Heart right ventricle (tissue), 16 donors: ENCODE measurements at regions not wholly inside any gene's neighbourhood (a gene's known extent, or its start where the extent isn't known, plus 50 kb on each side); places are given as distances from the start of the nearest gene placed in this dataset.

ENCODE experiments used
- ATAC-seq, 8 donors: fragments of 200-7000 bp; cut with Tn5 transposase; one replicate each; pipeline ENCODE4 v1.9.1; 2020; ENCODE audit warnings: mild to moderate bottlenecking in 8 of 8, moderate library complexity in 8 of 8, moderate number of reproducible peaks in 1 of 8
- DNase-seq, 2 donors: peaks; one replicate each; pipeline ENCODE4 v3.0.0-alpha.2; 2020
- H3K27ac ChIP-seq, 10 donors: fragments of 200-600 bp; sonication (generic) in 2 of 10; one replicate each; pipeline versions ENCODE4 v1.5.0 to v1.8.0; 2020 to 2022; ENCODE audit warnings: mild to moderate bottlenecking in 3 of 10
- H3K27me3 ChIP-seq, 7 donors: fragments of 200-600 bp; one replicate each; pipeline ENCODE4 v1.8.0; 2021 to 2022; ENCODE audit warnings: mild to moderate bottlenecking in 2 of 7
- H3K36me3 ChIP-seq, 9 donors: fragments of 200-600 bp; sonication (generic) in 1 of 9; one replicate each; pipeline versions ENCODE4 v1.5.0 to v1.8.0; 2020 to 2022; ENCODE audit warnings: mild to moderate bottlenecking in 2 of 9
- H3K4me1 ChIP-seq, 9 donors: fragments of 200-600 bp; sonication (generic) in 1 of 9; one replicate each; pipeline versions ENCODE4 v1.5.0 to v1.8.0; 2020 to 2022; ENCODE audit warnings: mild to moderate bottlenecking in 4 of 9
- H3K4me3 ChIP-seq, 10 donors: fragments of 200-600 bp; sonication (generic) in 2 of 10; one replicate each; pipeline versions ENCODE4 v1.5.0 to v1.8.0; 2020 to 2022; ENCODE audit warnings: mild to moderate bottlenecking in 7 of 10, moderate library complexity in 2 of 10
- H3K9me3 ChIP-seq, 11 donors: fragments of 200-600 bp in 10 of 11; sonication (generic) in 2 of 11; one replicate each; pipeline versions ENCODE4 v1.5.0 to v1.8.0; 2013 to 2022; ENCODE audit warnings: mild to moderate bottlenecking in 2 of 11, control low read depth in 1 of 11, moderate library complexity in 1 of 11
- WGBS, 2 donors: extraction: QIAGEN DNeasy Blood & Tissue Kit; methylation state at CpG; one replicate each; pipeline ENCODE4 v1.1.7; 2013; ENCODE audit warnings: inconsistent platforms in 1 of 2; 5-methylcytosine and 5-hydroxymethylcytosine counted together
- intact Hi-C, 10 donors: fragments of 100-400 bp; cut with DNase I; formaldehyde crosslinking; loops; one replicate each; pipeline versions ENCODE4 v1.11.1 to v1.14.2; 2022
- TF ChIP-seq, protein P1 (sequence below), 9 donors: fragments of 200-600 bp; sonication (generic) in 2 of 9; IDR thresholded peaks; one replicate each; pipeline versions ENCODE4 v1.5.0 to v1.8.0; 2021 to 2022; ENCODE audit warnings: antibody characterized with exemption in 9 of 9, mild to moderate bottlenecking in 5 of 9, moderate library complexity in 1 of 9
- donor health status: Arrhythmogenic right ventricular cardiomyopathy.
- donor health status: ischemic (EF 13 %, LVEDD 7.1; RV severe dilation, severe dysfunction).
- donor health status: healthy with polysubstance abuse.
- donor health status: DM: no; HTN: yes; CAD: no.
- donor health status: DM: no; HTN: no; CAD: no.
- donor health status: ischemic (EF 25% LVEDD 6.9; RV normal size, moderate dysfunction).
- donor health status: ischemic (EF 25% LVEDD 5.7; RV mildly dilated, moderate dysfunction).
- donor health status: healthy.
- donor health status: DM: yes; HTN: yes; CAD: no.
- donor health status: Ischemic cardiomyopathy.
- donor health status: ischemic (EF 35%, LVEDD 5.7; RV mildly dilated, moderate dysfunction).
- donor health status: nonischemic (EF 11% LVEDD 7.7; RV severe dilation, severe dysfunction).
- donor health status: DM: yes; HTN: yes; CAD: no.
- donor health status: PGD.
- donor health status: ischemic (EF 29% LVEDD 5.4; RV normal size, mild dysfunction).
- donor health status: nonischemic (EF 23%, LVEDD 6.1; RV moderate dilation, normal function).

DNA sequence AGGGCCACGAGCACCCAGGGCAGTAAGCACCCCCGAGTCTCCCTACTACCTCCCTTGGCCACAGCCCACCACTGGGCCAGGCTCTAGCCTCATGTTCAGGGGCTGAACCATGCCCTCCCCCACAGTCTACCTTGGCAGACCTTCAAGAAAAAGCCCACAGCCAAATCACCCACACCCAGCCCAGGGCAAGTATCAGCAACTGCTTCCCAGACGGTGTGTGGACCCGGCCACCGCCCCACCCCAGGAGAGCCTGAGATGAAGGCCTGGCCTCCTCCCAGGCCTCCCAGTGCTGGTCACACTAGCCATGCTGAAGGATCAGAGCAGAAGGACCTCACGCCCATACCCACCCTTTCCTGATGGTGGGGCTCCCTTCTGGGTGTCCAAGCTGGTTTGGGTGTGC lies 92.0 kb upstream of the LINGO1 start:
- Histone ChIP-seq H3K4me3 (no peak overlapping the region), H3K9me3 (no peaks in the 10 kb centered on the region), H3K27ac (no peak overlapping the region), H3K4me1 (peaks cover 0 to 5% (median 0%) of the 10 kb centered on the region in 9 donors), H3K36me3 (no peaks in the 10 kb centered on the region), H3K27me3 (peaks cover 0 to 35% (median 5%) of the 10 kb centered on the region in 7 donors)
- intact Hi-C loops: no loop called here
- DNase-seq: no peak
- 80 to 81% methylated on average over 6 of the region's 6 CpGs for WGBS, 2 donors
- ATAC-seq: no peak
- TF ChIP-seq, protein P1, sequence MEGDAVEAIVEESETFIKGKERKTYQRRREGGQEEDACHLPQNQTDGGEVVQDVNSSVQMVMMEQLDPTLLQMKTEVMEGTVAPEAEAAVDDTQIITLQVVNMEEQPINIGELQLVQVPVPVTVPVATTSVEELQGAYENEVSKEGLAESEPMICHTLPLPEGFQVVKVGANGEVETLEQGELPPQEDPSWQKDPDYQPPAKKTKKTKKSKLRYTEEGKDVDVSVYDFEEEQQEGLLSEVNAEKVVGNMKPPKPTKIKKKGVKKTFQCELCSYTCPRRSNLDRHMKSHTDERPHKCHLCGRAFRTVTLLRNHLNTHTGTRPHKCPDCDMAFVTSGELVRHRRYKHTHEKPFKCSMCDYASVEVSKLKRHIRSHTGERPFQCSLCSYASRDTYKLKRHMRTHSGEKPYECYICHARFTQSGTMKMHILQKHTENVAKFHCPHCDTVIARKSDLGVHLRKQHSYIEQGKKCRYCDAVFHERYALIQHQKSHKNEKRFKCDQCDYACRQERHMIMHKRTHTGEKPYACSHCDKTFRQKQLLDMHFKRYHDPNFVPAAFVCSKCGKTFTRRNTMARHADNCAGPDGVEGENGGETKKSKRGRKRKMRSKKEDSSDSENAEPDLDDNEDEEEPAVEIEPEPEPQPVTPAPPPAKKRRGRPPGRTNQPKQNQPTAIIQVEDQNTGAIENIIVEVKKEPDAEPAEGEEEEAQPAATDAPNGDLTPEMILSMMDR (IDR thresholded peaks at IDR 0.05): no peak

DNA sequence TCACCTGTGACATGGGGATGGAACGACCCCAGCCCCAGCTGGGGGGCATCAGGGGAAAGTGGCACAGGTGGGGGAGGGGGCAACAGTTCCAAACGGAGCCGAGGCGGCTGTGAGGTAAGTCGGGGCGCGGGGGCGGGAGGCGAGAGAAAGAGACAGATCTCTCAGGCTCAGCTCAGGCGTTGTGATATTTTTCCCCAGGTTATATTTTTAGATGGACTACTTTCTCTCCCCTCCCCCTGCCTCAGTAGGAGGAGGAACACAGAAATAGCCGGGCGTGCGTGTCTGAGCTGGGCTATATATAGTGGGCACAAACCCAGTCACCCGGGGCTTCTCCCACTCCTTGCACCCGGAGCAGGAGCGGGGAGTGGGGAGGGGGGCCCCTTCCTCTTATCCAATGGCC lies 91.0 kb upstream of the LINGO1 start:
- DNase-seq (peak in 1 of 2 donors; percentile 7), ATAC-seq (peak in 5 of 8 donors; percentile 13 to 61 (median 46))
- Histone ChIP-seq H3K27ac (no peak overlapping the region), H3K4me3 (no peak overlapping the region), H3K27me3 (peaks cover 0 to 29% (median 0%) of the 10 kb centered on the region in 7 donors), H3K4me1 (peaks cover 0 to 5% (median 0%) of the 10 kb centered on the region in 9 donors), H3K9me3 (no peaks in the 10 kb centered on the region), H3K36me3 (no peaks in the 10 kb centered on the region)
- WGBS, 2 donors: 45 to 64% methylated on average over 16 of the region's 16 CpGs
- intact Hi-C loops: no loop called here
- TF ChIP-seq, protein P1 (IDR thresholded peaks at IDR 0.05): no peak

DNA sequence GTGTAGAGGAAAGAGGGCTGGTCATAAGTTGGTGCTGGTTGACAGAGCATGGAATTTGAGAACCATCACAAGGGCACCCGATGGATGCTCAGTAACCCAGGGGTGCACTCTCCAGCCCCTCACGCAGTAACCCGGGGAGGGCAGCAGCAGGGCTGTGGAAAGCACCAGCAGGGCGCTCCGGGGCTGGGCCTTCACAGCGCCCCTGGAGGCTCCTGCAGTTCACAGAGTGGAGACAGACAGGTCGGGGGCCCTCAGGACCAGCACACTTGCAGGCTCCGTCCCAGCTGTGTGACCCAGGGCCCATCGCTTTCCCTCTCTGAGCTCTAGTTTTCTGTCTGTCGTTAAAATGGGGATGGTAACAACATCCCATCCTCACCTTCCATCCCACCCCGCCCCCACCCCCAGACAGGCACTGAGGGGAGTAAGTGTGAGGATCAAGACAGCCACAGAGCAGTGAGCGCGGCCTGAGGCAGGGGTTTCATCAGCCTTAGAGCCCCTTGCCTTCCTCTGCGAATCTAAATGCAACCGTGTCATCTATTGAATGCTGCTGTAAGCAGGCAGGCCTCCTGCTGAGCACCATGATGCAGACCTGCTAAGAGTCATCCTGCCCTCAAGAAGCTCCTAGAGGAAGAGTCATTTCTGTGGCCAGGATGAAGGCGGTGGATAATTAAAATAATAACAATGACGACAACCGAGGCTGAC lies 90.2 kb upstream of the LINGO1 start:
- TF ChIP-seq, protein P1 (IDR thresholded peaks at IDR 0.05): no peak
- DNase-seq (no peak), ATAC-seq (no peak)
- Histone ChIP-seq H3K4me3 (no peak overlapping the region), H3K9me3 (no peaks in the 10 kb centered on the region), H3K27me3 (peaks cover 0 to 21% (median 0%) of the 10 kb centered on the region in 7 donors), H3K36me3 (no peaks in the 10 kb centered on the region), H3K27ac (no peak overlapping the region), H3K4me1 (peaks cover 0 to 5% (median 0%) of the 10 kb centered on the region in 9 donors)
- intact Hi-C loops: no loop called here
- 63 to 65% methylated on average over 18 of the region's 18 CpGs for WGBS, 2 donors

DNA sequence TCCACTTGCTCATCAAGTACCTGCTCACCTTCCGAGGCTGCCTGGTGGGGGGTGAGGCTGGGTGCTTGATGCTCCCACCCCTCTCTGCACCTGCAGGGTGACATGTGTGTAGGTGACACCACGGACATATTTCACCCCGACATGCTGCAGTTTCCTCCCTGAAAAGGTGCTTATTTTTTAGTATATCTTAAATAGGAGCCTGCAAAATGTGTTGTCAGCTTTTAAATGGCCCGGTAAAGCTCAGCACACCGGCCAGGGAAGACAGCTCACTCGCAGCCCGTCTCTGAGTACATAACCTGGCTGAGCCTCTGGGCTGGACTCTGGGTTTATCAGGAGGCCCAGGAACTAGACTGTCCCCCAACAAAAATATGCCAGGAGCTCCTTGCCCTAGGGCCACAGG lies 89.3 kb upstream of the LINGO1 start:
- TF ChIP-seq, protein P1 (IDR thresholded peaks at IDR 0.05): no peak
- DNase-seq (no peak), ATAC-seq (no peak)
- Histone ChIP-seq H3K9me3 (no peaks in the 10 kb centered on the region), H3K4me1 (peaks cover 0 to 5% (median 0%) of the 10 kb centered on the region in 9 donors), H3K27me3 (peaks cover 0 to 25% (median 3%) of the 10 kb centered on the region in 7 donors), H3K36me3 (no peaks in the 10 kb centered on the region), H3K4me3 (no peak overlapping the region), H3K27ac (no peak overlapping the region)
- intact Hi-C loops: no loop called here
- 66 to 70% methylated on average over 7 of the region's 7 CpGs for WGBS, 2 donors
